ENCODE measurements at regions not wholly inside any gene's neighbourhood (a gene's known extent, or its start where the extent isn't known, plus 50 kb on each side); places are given as distances from the start of the nearest gene placed in this dataset.
"Not testable (repeated sequence)": the region's sequence is repeated elsewhere in the genome, so short reads cannot be mapped to it uniquely, and the experiment has no call there.

DNA sequence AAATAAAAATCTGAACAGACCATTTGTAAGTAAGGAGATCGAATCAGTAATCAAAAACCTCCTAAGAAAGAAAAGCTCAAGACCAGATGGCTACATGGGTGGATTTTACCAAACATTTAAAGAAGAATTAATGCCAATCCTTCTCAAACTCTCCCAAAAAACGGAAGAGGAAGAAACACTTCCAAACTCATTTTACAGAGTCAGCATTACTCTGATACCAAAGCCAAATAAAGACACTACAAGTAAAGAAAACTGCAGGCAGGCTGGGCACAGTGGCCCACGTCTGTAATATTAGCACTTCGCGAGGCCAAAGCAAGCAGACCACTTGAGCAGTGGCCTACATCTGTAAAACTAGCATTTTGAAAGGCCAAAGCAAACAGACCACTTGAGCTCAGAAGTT lies 159.8 kb downstream of the DPY19L2 start:
- intact Hi-C loops (cut with DNase I), result no loop called here
- DNase-seq, result no peak

DNA sequence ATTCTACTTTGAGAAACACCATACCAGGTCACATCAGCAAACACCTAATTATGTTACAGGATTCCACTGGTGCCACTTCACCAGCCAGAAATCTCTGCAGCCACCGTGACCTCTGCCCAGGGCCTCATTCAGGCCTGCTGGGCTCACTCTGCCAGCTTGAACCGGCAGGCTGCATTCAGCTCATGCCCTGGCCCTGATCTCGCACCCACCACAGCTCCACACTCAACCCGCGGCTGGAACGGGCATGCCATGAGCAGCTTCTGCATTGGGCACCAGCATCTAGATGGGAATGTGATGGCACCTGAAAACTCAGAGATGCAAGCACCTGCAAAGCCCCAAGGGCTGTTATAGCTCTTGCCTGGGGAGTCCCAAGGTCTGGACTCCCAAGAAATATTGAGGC lies 168.7 kb downstream of the DPY19L2 start:
- intact Hi-C loops (cut with DNase I), result no loop called here
- no peak for DNase-seq

GRCh38 chr12:63498239-63498638 lies 170.1 kb downstream of the DPY19L2 start:
- DNase-seq, result no peak
- intact Hi-C loops (cut with DNase I), result no loop called here

DNA sequence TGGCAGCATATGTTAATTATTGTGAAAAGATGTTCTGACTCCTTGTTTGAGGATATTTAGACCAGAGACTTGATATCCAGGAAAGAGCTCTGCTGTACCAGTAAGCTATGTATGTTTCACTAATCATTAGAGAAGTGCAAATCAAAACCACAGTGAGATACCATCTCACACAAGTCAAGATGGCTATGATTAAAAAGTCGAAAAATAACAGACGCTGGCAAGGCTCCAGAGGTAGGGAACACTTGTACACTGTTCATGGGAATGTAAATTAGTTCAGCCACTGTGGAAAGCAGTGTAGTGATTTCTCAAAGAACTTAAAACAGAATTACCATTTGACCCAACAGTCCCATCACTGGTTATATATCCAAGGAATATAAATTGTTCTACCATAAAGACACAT lies 171.6 kb downstream of the DPY19L2 start:
- DNase-seq, result no peak
- intact Hi-C loops (cut with DNase I), result no loop called here

- intact Hi-C loops (cut with DNase I), result no loop called here
Measured at GRCh38 chr12:63495974-63496373, 172.3 kb downstream of the DPY19L2 start.

DNA sequence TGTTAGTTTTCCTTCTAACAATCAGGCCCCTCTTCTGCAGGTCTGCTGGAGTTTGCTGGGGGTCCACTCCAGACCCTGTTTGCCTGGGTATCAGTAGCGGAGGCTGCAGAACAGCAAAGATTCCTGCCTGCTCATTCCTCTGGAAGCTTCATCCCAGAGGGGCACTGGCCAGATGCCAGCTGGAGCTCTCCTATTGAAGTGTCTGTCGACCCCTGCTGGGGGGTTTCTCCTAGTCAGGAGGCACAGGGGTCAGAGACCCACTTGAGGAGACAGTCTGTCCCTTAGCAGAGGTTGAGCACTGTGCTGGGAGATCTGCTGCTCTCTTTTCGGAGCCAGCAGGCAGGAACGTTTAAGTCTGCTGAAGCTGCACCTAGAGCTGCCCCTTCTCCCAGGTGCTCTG lies 174.9 kb downstream of the DPY19L2 start:
- DNase-seq; intact Hi-C loops (cut with DNase I): not testable (repeated sequence)

More at GRCh38 chr12:63495974-63496373, 172.3 kb downstream of the DPY19L2 start:
- no peak for DNase-seq

GRCh38 chr12:63480186-63480585 lies 188.1 kb downstream of the DPY19L2 start:
- DNase-seq, result no peak
- intact Hi-C loops (cut with DNase I), result no loop called here

DNA sequence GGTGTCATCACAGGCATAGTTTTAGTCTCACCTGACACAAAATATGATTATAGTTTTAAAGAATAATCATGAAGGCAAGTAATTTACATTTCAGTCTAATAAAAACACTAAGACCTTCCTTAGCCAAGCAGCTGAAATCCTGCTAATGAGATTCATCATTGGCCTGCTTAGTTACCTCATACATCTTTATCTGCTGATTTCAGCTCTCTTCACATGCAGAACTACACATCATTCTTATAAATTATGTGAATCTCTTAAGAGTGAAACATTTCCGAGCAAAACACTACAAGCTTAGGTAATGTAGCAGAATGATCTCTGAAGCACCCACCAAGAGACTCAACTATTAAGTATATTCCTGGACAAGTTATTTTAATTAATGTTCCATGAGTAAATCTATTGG lies 198.1 kb downstream of the DPY19L2 start:
- DNase-seq, result no peak
- intact Hi-C loops (cut with DNase I), result no loop called here

GRCh38 chr12:63467951-63468350 lies 200.3 kb downstream of the DPY19L2 start:
- no peak for DNase-seq
- intact Hi-C loops (cut with DNase I), result no loop called here

DNA sequence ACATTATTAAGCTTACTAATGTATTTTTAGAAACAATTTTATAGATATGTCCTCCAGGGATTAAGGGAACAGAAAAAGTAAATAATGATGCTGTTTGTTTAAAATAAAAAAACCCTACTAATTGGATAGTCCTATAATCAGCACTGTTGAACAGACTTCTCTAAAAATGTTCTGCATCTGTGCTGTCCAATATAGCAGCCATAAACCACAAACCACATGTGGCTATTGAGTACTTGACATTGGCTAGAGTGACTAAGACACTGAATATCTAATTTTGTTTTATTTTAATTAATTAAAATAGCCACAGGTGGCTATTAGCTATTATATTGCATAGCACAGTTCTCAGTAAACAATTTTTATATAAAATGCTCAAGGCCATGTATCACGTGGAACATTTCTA lies 210.4 kb downstream of the DPY19L2 start:
- DNase-seq, result no peak
- intact Hi-C loops (cut with DNase I), result no loop called here

- DNase-seq, result no peak
- intact Hi-C loops (cut with DNase I), result no loop called here
Measured at GRCh38 chr12:63457428-63457827, 210.9 kb downstream of the DPY19L2 start.

DNA sequence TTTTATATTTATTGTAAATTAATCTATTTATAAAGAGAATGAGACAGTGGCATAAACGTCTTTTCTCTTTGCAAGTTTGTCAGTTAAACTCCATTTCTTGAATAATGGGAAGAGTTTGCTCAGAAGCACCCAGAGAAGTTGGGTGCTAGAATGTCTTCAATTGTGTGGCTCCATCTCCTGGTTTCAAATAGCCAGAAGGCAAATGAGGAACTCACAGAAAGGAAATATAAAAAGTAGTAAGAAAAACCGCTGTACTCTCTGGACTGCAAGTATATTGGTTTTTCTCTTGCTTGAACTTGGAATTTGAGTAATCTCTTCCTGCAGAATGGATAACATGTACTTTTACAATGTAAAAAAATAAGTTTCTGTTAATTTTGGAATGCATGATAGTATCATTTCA lies 217.5 kb downstream of the DPY19L2 start:
- intact Hi-C loops (cut with DNase I), result no loop called here
- DNase-seq, result no peak

DNA sequence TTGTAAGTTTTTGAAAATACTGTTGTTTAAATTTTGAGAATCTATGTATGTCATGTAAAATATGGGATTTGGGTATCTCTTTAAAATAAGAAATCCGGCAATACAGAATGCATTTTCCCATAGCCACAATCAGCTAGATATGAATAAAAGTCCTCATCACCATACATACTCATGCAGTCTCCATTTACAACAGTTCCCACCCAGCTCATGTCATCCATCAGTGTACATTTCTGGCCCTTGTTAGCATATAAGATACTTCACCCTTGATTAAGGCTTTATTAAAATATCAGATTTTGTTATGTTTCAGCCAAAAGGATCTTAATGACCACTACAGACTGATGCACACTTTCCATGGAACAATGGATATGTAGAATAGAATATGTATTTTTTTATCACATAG lies 218.0 kb downstream of the DPY19L2 start:
- DNase-seq, result no peak

DNA sequence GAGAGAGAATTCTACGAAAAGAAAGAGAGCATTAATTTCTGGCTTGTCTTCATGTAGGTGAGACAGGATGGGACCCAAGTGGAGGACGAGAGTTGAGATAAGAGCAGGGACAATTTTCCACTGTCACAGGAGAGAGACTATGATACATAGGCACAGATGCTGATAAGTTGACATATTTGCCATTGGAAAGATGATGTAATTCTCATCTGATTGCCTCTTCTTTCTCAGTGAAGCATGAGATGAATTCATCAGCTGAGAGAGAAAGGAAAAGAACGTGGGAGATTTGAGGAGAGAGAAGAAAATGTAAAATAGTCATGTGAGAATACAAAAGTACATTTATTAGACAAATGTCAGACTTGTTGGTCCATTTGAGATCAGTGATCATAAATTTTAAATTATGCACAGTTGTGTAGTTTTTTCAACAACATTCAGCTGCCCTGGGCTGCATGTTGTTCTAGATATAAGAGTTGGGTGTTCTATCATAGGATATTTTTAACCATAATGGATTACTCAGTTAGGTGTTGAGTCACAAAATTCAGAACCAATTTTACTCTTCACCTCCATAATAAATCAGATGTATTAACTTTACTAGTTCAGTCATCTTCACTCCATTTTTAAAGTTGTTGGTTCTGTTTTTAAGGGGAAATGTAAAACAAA lies 222.9 kb downstream of the DPY19L2 start:
- peak in 1 of 42 donors; percentile 9 for DNase-seq
- intact Hi-C loops (cut with DNase I), result no loop called here

More for the DNA sequence above, 218.0 kb downstream of the DPY19L2 start:
- intact Hi-C loops (cut with DNase I), result no loop called here

- peak in 17 of 42 donors; percentile 4 to 57 (median 17) for DNase-seq
- intact Hi-C loops (cut with DNase I), result no loop called here
Measured at GRCh38 chr12:63440048-63440447, 228.2 kb downstream of the DPY19L2 start.

GRCh38 chr12:63434384-63434783 lies 233.9 kb downstream of the DPY19L2 start:
- DNase-seq; intact Hi-C loops (cut with DNase I): not testable (repeated sequence)

GRCh38 chr12:63427969-63428368 lies 240.3 kb downstream of the DPY19L2 start:
- DNase-seq; intact Hi-C loops (cut with DNase I): not testable (repeated sequence)

DNA sequence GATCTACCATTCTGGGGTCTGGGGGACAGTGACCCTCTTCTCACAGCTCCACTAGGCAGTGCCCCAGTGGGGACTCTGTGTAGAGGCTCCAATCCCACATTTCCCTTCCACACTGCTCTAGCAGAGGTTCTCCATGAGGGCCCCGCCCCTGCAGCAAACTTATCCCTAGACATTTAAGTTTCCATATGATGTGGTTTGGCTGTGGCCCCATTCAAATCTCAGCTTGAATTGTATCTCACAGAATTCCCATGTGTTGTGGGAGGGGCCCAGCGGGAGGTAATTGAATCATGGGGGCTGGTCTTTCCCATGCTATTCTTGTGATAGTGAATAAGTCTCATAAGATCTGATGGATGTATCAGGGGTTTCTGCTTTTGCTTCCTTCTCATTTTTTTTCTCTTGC lies 241.3 kb downstream of the DPY19L2 start:
- intact Hi-C loops (cut with DNase I); DNase-seq: not testable (repeated sequence)

DNA sequence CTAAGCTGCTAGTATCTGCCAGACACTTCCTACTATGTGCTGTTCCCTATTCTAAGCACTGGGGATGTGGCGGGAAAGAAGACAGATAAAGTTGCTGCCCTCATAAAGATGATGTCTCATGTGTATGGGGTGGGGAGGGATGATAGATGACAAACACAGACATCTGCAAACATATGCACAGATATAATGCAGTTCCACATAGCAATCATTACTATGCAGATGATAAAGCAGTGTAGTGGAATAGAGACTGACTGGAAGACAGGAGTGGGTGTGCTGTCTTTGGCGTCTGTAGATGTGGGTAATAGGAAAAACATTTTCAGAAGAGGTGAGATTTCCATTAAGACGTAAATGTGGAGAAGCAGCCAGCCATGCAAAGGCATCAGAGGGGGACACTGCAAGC lies 243.6 kb downstream of the DPY19L2 start:
- DNase-seq, result no peak
- intact Hi-C loops (cut with DNase I), result no loop called here

DNA sequence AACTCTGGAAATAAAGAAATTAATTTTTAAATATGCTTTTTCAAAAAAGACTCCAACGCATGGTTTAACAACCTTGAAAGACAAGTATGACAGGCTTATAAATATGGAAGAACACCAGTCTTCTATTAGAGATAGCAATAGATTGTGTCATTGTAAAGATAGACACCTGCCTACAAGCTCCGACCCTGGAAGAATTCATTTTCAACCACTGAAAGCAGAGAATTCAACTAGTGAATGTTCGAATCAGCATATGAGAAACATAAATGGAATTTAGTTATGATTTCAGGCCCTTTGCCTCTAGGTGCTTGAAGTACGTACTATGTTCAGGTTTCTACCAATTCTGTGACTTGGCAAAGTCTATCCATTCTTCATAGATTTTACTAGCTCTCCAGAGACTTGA lies 244.5 kb downstream of the DPY19L2 start:
- no peak for DNase-seq
- intact Hi-C loops (cut with DNase I), result no loop called here

DNA sequence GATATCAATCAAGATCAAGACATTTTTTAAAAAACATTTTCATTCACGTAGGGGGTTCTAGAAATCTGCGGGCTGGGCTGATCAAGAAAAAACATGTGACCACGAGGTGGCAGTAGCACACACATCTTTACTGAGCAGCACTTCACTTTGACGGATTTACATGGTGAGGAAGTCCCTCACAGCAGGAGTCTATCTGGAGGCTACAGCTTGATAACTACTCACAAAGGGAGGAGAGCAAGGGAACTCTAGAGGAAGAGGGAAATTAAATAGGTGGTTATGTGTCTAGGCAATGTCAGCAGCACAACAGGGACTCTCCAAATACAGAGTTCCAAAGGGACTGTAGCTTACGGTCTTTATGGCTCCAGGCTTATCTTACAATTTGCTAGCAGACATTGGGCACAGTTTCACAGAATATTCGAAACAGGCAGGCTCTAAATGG lies 248.1 kb downstream of the DPY19L2 start:
- intact Hi-C loops (cut with DNase I), result no loop called here
- DNase-seq, result peak in 6 of 42 donors; percentile 12 to 48 (median 18)
